ENCODE measurements at regions not wholly inside any gene's neighbourhood (a gene's known extent, or its start where the extent isn't known, plus 50 kb on each side); places are given as distances from the start of the nearest gene placed in this dataset.

DNA sequence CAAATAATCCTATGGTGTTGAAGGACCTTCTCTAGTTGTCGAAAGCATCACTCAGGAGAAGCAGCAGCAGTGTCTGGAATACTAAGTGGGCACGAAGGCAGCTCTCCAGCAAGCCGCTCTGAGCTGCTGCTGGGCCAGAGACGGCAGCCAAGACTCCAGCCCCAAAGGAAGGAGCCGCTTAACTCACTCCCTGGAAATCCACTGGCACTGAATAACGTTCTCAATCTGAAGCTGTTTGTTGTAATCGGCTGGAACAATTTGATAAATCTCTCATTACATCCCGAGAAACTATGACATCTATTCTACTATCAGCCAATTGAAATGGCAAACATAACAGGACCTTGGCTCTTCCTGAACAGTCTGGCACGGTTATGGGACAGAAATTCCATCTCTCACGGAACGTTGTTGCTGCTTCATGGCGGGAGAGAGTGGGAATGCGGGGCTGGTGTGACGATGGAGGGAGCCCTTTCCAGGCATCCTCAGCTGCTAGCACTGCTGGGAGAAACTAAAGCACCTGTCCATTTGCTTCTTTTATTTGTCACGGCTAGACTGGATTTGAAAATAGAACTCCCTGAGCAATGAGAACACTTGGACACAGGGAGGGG lies 331.5 kb upstream of the RNF32 start:
- H3K27ac ChIP-seq (ENCODE audit: low read depth, low read length, poor library complexity, severe bottlenecking), result no peak overlapping the region
- no peaks in the 10 kb centered on the region for H3K4me1 ChIP-seq (ENCODE audit: insufficient read depth, low read length, poor library complexity, severe bottlenecking)
- H3K27me3 ChIP-seq (replicated peaks; ENCODE audit: insufficient read depth, low read depth, low read length, poor library complexity), result peaks cover 43% of the 10 kb centered on the region
- no peak overlapping the region for H3K4me3 ChIP-seq (ENCODE audit: low read depth, low read length, poor library complexity, severe bottlenecking)
- ChIA-PET POLR2A (ENCODE audit: low non-redundant PET) (no interaction called here), CTCF (no interaction called here)
- no peak for DNase-seq (ENCODE audit: low spot score)
- TF ChIP-seq EZH2 (IDR thresholded peaks at IDR 0.05; ENCODE audit: borderline replicate concordance, low read depth, low read length, poor library complexity, severe bottlenecking), result no peak
- TF ChIP-seq, protein P1, sequence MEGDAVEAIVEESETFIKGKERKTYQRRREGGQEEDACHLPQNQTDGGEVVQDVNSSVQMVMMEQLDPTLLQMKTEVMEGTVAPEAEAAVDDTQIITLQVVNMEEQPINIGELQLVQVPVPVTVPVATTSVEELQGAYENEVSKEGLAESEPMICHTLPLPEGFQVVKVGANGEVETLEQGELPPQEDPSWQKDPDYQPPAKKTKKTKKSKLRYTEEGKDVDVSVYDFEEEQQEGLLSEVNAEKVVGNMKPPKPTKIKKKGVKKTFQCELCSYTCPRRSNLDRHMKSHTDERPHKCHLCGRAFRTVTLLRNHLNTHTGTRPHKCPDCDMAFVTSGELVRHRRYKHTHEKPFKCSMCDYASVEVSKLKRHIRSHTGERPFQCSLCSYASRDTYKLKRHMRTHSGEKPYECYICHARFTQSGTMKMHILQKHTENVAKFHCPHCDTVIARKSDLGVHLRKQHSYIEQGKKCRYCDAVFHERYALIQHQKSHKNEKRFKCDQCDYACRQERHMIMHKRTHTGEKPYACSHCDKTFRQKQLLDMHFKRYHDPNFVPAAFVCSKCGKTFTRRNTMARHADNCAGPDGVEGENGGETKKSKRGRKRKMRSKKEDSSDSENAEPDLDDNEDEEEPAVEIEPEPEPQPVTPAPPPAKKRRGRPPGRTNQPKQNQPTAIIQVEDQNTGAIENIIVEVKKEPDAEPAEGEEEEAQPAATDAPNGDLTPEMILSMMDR (conservative IDR thresholded peaks at IDR 0.05; ENCODE audit: low read depth, low read length), result no peak
- intact Hi-C loops (cut with micrococcal nuclease; ENCODE audit: unreplicated experiment), result no loop called here
- H3K36me3 ChIP-seq (ENCODE audit: insufficient read depth, low read length, poor library complexity, severe bottlenecking), result no peaks in the 10 kb centered on the region
- no peaks in the 10 kb centered on the region for H3K9me3 ChIP-seq (ENCODE audit: low read depth, low read length, poor library complexity, severe bottlenecking)
- no TSS peak for BruUV-seq (replicated peaks)

DNA sequence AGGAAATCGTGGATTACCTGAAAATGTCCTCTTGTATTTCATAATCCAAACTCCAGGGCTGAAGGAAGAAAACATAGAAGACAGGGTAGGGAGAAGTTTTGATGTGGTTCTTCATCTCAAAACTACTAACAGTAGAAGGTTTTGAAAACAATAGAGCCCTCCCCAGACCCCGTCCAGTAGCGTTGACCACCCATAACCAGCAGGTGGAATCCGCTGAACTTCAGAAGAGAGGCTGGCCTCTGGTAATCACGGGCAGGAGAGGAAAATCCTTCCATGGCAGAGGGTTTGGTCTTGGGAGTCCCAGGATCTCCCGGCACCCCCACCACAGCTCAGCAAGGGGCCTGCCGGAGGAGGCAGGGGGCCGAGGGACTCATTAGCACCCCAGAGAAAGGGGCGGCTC lies 333.4 kb upstream of the RNF32 start:
- no peaks in the 10 kb centered on the region for H3K4me1 ChIP-seq (ENCODE audit: insufficient read depth, low read length, poor library complexity, severe bottlenecking)
- no peaks in the 10 kb centered on the region for H3K36me3 ChIP-seq (ENCODE audit: insufficient read depth, low read length, poor library complexity, severe bottlenecking)
- H3K4me3 ChIP-seq (ENCODE audit: low read depth, low read length, poor library complexity, severe bottlenecking), result no peak overlapping the region
- peaks cover 44% of the 10 kb centered on the region for H3K27me3 ChIP-seq (replicated peaks; ENCODE audit: insufficient read depth, low read depth, low read length, poor library complexity)
- no peak overlapping the region for H3K27ac ChIP-seq (ENCODE audit: low read depth, low read length, poor library complexity, severe bottlenecking)
- TF ChIP-seq, protein P1 (conservative IDR thresholded peaks at IDR 0.05; ENCODE audit: low read depth, low read length), result no peak
- intact Hi-C loops (cut with micrococcal nuclease; ENCODE audit: unreplicated experiment), result no loop called here
- no peaks in the 10 kb centered on the region for H3K9me3 ChIP-seq (ENCODE audit: low read depth, low read length, poor library complexity, severe bottlenecking)
- ChIA-PET POLR2A (ENCODE audit: low non-redundant PET) (no interaction called here), CTCF (no interaction called here)
- DNase-seq (ENCODE audit: low spot score), result no peak
- BruUV-seq (replicated peaks), result no TSS peak

DNA sequence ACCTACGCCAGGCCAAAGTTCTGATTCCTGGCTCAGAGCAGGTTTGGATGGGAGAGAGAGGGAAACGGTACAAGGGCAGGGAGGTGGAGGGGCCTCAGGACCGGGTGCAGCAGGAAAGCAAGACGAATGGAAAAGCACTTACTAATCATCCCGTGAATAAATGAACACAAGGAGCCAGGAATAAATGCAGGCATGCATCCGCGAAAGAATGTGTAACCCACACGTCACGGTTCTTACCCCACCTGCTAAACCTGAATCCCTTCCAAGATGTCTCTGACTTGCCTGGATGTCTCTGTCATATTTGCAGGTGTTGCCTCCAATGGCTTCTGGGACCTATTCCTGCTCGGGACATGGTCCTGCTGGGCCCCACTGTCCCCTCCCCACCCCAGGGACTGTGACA lies 335.2 kb upstream of the RNF32 start:
- DNase-seq (ENCODE audit: low spot score), result no peak
- no peak overlapping the region for H3K27ac ChIP-seq (ENCODE audit: low read depth, low read length, poor library complexity, severe bottlenecking)
- POLR2A ChIA-PET (ENCODE audit: low non-redundant PET), result no interaction called here
- no peak overlapping the region for H3K4me3 ChIP-seq (ENCODE audit: low read depth, low read length, poor library complexity, severe bottlenecking)
- no TSS peak for BruUV-seq (replicated peaks)
- no peaks in the 10 kb centered on the region for H3K36me3 ChIP-seq (ENCODE audit: insufficient read depth, low read length, poor library complexity, severe bottlenecking)
- H3K9me3 ChIP-seq (ENCODE audit: low read depth, low read length, poor library complexity, severe bottlenecking), result no peaks in the 10 kb centered on the region
- CTCF ChIA-PET, result no interaction called here
- H3K27me3 ChIP-seq (replicated peaks; ENCODE audit: insufficient read depth, low read depth, low read length, poor library complexity), result peaks cover 44% of the 10 kb centered on the region
- TF ChIP-seq, protein P1 (conservative IDR thresholded peaks at IDR 0.05; ENCODE audit: low read depth, low read length), result no peak
- TF ChIP-seq EZH2 (IDR thresholded peaks at IDR 0.05; ENCODE audit: borderline replicate concordance, low read depth, low read length, poor library complexity, severe bottlenecking), result no peak
- intact Hi-C loops (cut with micrococcal nuclease; ENCODE audit: unreplicated experiment), result no loop called here
- no peaks in the 10 kb centered on the region for H3K4me1 ChIP-seq (ENCODE audit: insufficient read depth, low read length, poor library complexity, severe bottlenecking)
